GM12878 (cell line): ENCODE measurements at regions not wholly inside any gene's neighbourhood (a gene's known extent, or its start where the extent isn't known, plus 50 kb on each side); places are given as distances from the start of the nearest gene placed in this dataset.

Source experiments
- ASH2L ChIP-seq: fragments of 300-600, 200-600 bp; sonication (generic); IDR thresholded peaks from 2 replicates; pipeline ENCODE4 v1.6.1; 2017; ENCODE audit warnings: low read depth, mild to moderate bottlenecking, borderline replicate concordance
- ATF7 ChIP-seq: fragments of 450-650 bp; IDR thresholded peaks from 2 replicates; pipeline ENCODE4 v1.6.1; 2016; ENCODE audit warnings: low read depth, mild to moderate bottlenecking
- CEBPB ChIP-seq, 2 experiments: fragments of 150-350 bp in 1 of 2; IDR thresholded peaks; 2 replicates each; pipeline ENCODE4 v1.6.1; 2012 to 2014; ENCODE audit warnings: low read depth in 2 of 2, low read length in 2 of 2, borderline replicate concordance in 1 of 2, inconsistent platforms in 1 of 2
- CHD1 ChIP-seq: IDR thresholded peaks from 2 replicates; pipeline ENCODE4 v1.6.1; 2012; ENCODE audit warnings: low read depth, low read length, improper control_type of control experiment
- CHD2 ChIP-seq: IDR thresholded peaks from 2 replicates; pipeline ENCODE4 v1.6.1; 2011; ENCODE audit warnings: low read depth, low read length, improper control_type of control experiment, borderline replicate concordance
- CTCF ChIP-seq, 3 experiments: IDR thresholded peaks in 2 of 3; conservative IDR thresholded peaks in 1 of 3; 2 replicates each; pipeline ENCODE4 v1.5.1; 2011; ENCODE audit warnings: low read depth in 3 of 3, low read length in 3 of 3, mild to moderate bottlenecking in 3 of 3, control low read depth in 2 of 3, moderate library complexity in 2 of 3, inconsistent platforms in 1 of 3, mixed read lengths in 1 of 3; ENCODE audit not compliant: control insufficient read depth in 2 of 3, insufficient read depth in 1 of 3; ENCODE audit errors: extremely low read depth in 1 of 3
- GATAD2B ChIP-seq: fragments of 450-650 bp; conservative IDR thresholded peaks from 2 replicates; pipeline ENCODE4 v1.6.1; 2017; ENCODE audit warnings: low read depth, mild to moderate bottlenecking, moderate library complexity
- RAD21 ChIP-seq: IDR thresholded peaks from 2 replicates; pipeline ENCODE4 v1.6.1; 2011; ENCODE audit warnings: mild to moderate bottlenecking, low read depth, low read length, moderate library complexity; ENCODE audit not compliant: insufficient read depth
- SPI1 ChIP-seq: IDR thresholded peaks from 2 replicates; pipeline ENCODE4 v1.6.1; 2011; ENCODE audit warnings: low read depth, mild to moderate bottlenecking, low read length, moderate library complexity, borderline replicate concordance; ENCODE audit not compliant: insufficient read depth
- STAT3 ChIP-seq: IDR thresholded peaks from 2 replicates; pipeline ENCODE4 v1.6.1; 2011; ENCODE audit warnings: low read depth, low read length, improper control_type of control experiment
- WRNIP1 ChIP-seq: IDR thresholded peaks from 2 replicates; pipeline ENCODE4 v1.6.1; 2011; ENCODE audit warnings: low read depth, low read length, improper control_type of control experiment, borderline replicate concordance

GRCh38 chr6:108777536-108777935 lies 70.7 kb upstream of the ARMC2 start:
- TF ChIP-seq CTCF (IDR thresholded peaks at IDR 0.05 in 2 of 3, conservative IDR thresholded peaks at IDR 0.05 in 1 of 3; ENCODE audit: control insufficient read depth in 2 of 3, extremely low read depth in 1 of 3, insufficient read depth in 1 of 3, low read depth in 3 of 3, low read length in 3 of 3) (no peak), SPI1 (no peak), CHD1 (no peak), CHD2 (no peak), STAT3 (no peak), ATF7 (no peak), CEBPB (IDR thresholded peaks at IDR 0.05; ENCODE audit: borderline replicate concordance in 1 of 2, low read depth in 2 of 2, low read length in 2 of 2) (no peak), ASH2L (no peak), RAD21 (no peak), GATAD2B (no peak), WRNIP1 (no peak)
